ENCODE measurements at regions not wholly inside any gene's neighbourhood (a gene's known extent, or its start where the extent isn't known, plus 50 kb on each side); places are given as distances from the start of the nearest gene placed in this dataset.

GRCh38 chr6:134550604-134551003, 232.7 kb upstream of the SGK1 start:
- TF ChIP-seq CTCF (conservative IDR thresholded peaks at IDR 0.05) (no peak), EZH2 (IDR thresholded peaks at IDR 0.05; ENCODE audit: low read depth) (no peak)
